ENCODE measurements at regions not wholly inside any gene's neighbourhood (a gene's known extent, or its start where the extent isn't known, plus 50 kb on each side); places are given as distances from the start of the nearest gene placed in this dataset.

DNA sequence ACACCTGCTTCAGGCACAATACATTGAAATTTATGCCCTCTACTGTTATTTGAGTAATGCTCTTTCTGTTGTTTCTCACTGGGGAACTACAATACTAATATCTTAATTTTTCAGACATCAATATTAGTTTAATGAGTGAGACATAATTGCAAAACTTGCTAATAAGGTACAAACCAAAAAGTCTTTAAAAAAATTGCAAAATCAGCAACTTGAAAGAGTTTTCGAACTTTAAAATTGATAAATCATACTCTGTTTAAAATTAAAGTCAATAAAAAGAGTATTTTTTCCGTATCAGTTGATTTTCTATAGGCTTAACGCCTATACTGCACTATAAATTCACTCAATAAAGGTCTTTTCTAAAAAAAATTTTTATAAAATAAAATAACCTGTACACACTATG, 1735.9 kb upstream of the SEL1L start:
- Histone ChIP-seq H3K4me3 (no peak overlapping the region), H3K27me3 (no peaks in the 10 kb centered on the region), H3K4me1 (no peaks in the 10 kb centered on the region), H3K9me3 (no peaks in the 10 kb centered on the region), H3K27ac (no peak overlapping the region), H3K36me3 (no peaks in the 10 kb centered on the region)
- intact Hi-C loops (cut with DNase I): no loop called here
- TF ChIP-seq CTCF (IDR thresholded peaks at IDR 0.05) (no peak), POLR2AphosphoS5 (IDR thresholded peaks at IDR 0.05; ENCODE audit: insufficient read depth in 1 of 2, low read depth in 1 of 2) (no peak), POLR2A (IDR thresholded peaks at IDR 0.05) (no peak)
- no peak for DNase-seq (ENCODE audit: extremely low spot score in 2 of 2)

GRCh38 chr14:83271663-83272062, 1738.0 kb upstream of the SEL1L start:
- intact Hi-C loops (cut with DNase I): no loop called here
- no peak for TF ChIP-seq CTCF (IDR thresholded peaks at IDR 0.05)
- TF ChIP-seq POLR2AphosphoS5 (IDR thresholded peaks at IDR 0.05; ENCODE audit: insufficient read depth in 1 of 2, low read depth in 1 of 2): no peak
- Histone ChIP-seq H3K9me3 (no peaks in the 10 kb centered on the region), H3K27ac (no peak overlapping the region), H3K27me3 (no peaks in the 10 kb centered on the region), H3K36me3 (no peaks in the 10 kb centered on the region), H3K4me3 (no peak overlapping the region), H3K4me1 (no peaks in the 10 kb centered on the region)
- no peak for DNase-seq (ENCODE audit: extremely low spot score in 2 of 2)

DNA sequence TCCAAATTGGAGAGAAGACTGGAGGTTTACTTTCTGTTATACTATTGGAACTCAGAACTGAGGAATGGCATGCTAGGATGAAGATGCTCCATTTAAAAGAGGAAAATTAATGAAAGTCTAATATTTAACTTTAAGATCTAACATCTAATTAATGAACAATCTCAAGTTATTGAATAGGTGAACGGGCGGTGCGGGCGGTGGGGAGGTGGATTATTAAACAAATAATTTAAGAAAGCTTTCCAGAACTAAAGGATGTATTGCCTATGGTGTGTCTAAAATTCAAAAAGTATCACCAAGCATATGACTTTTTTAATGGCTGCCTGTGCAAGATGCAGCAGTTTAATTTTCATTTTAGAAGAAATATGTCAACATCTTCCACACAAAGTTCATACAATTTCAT, 1747.1 kb upstream of the SEL1L start:
- intact Hi-C loops (cut with DNase I): no loop called here
- Histone ChIP-seq H3K4me3 (no peak overlapping the region), H3K27ac (no peak overlapping the region), H3K9me3 (no peaks in the 10 kb centered on the region), H3K36me3 (no peaks in the 10 kb centered on the region), H3K27me3 (no peaks in the 10 kb centered on the region), H3K4me1 (no peaks in the 10 kb centered on the region)
- no peak for TF ChIP-seq POLR2AphosphoS5 (IDR thresholded peaks at IDR 0.05; ENCODE audit: insufficient read depth in 1 of 2, low read depth in 1 of 2)
- TF ChIP-seq POLR2A (IDR thresholded peaks at IDR 0.05): no peak
- TF ChIP-seq CTCF (IDR thresholded peaks at IDR 0.05): no peak
- no peak for DNase-seq (ENCODE audit: extremely low spot score in 2 of 2)

- Histone ChIP-seq H3K27me3 (no peaks in the 10 kb centered on the region), H3K27ac (no peak overlapping the region), H3K36me3 (no peaks in the 10 kb centered on the region), H3K4me3 (no peak overlapping the region), H3K9me3 (no peaks in the 10 kb centered on the region), H3K4me1 (no peaks in the 10 kb centered on the region)
- intact Hi-C loops (cut with DNase I): no loop called here
- TF ChIP-seq POLR2A (IDR thresholded peaks at IDR 0.05) (no peak), CTCF (IDR thresholded peaks at IDR 0.05) (no peak), POLR2AphosphoS5 (IDR thresholded peaks at IDR 0.05; ENCODE audit: insufficient read depth in 1 of 2, low read depth in 1 of 2) (no peak)
- DNase-seq (ENCODE audit: extremely low spot score in 2 of 2): no peak
Measured at GRCh38 chr14:83282706-83283105, 1749.1 kb upstream of the SEL1L start.

- TF ChIP-seq POLR2AphosphoS5 (IDR thresholded peaks at IDR 0.05; ENCODE audit: insufficient read depth in 1 of 2, low read depth in 1 of 2) (no peak), POLR2A (IDR thresholded peaks at IDR 0.05) (no peak), CTCF (IDR thresholded peaks at IDR 0.05) (no peak)
- no peaks in the 10 kb centered on the region for H3K4me1 ChIP-seq
- no peaks in the 10 kb centered on the region for H3K36me3 ChIP-seq
- no peak overlapping the region for H3K4me3 ChIP-seq
- H3K9me3 ChIP-seq: no peaks in the 10 kb centered on the region
- no peak for DNase-seq (ENCODE audit: extremely low spot score in 2 of 2)
- intact Hi-C loops (cut with DNase I): no loop called here
- no peak overlapping the region for H3K27ac ChIP-seq
- H3K27me3 ChIP-seq: no peaks in the 10 kb centered on the region
Measured at GRCh38 chr14:83287300-83287699, 1753.6 kb upstream of the SEL1L start.

All from vagina (tissue), 2 donors.